Hepatocyte (in vitro differentiated cells): ENCODE measurements at regions not wholly inside any gene's neighbourhood (a gene's known extent, or its start where the extent isn't known, plus 50 kb on each side); places are given as distances from the start of the nearest gene placed in this dataset.
A peak's percentile ranks its signal among the peaks of the same experiment; 100 is the strongest.

Experiments used
- DNase-seq: peaks from one replicate; pipeline ENCODE4 v3.0.0-alpha.2; 2016; ENCODE audit warnings: low spot score
- H2AFZ ChIP-seq: fragments of 200-600 bp; sonication (generic); 2 replicates; pipeline ENCODE4 v1.6.0; 2016; ENCODE audit warnings: antibody characterized with exemption, mild to moderate bottlenecking
- H3K27ac ChIP-seq: fragments of 200-600 bp; sonication (generic); 2 replicates; pipeline ENCODE4 v1.5.1; 2016; ENCODE audit warnings: mild to moderate bottlenecking
- H3K27me3 ChIP-seq: fragments of 200-600 bp; sonication (generic); 2 replicates; pipeline ENCODE4 v1.6.1; 2016
- H3K36me3 ChIP-seq: fragments of 200-600 bp; sonication (generic); replicated peaks from 2 replicates; pipeline ENCODE4 v1.5.1; 2016; ENCODE audit warnings: low read depth; ENCODE audit not compliant: insufficient read depth
- H3K4me1 ChIP-seq: fragments of 200-600 bp; sonication (generic); 2 replicates; pipeline ENCODE4 v1.5.1; 2016; ENCODE audit warnings: mild to moderate bottlenecking, moderate library complexity; ENCODE audit not compliant: insufficient read depth
- H3K4me2 ChIP-seq: fragments of 200-600 bp; sonication (generic); 2 replicates; pipeline ENCODE4 v1.6.0; 2016
- H3K4me3 ChIP-seq: fragments of 200-600 bp; sonication (generic); 2 replicates; pipeline ENCODE4 v1.5.1; 2016; ENCODE audit warnings: mild to moderate bottlenecking
- H3K79me2 ChIP-seq: fragments of 200-600 bp; sonication (generic); 2 replicates; pipeline ENCODE4 v1.6.0; 2017; ENCODE audit warnings: mild to moderate bottlenecking
- H3K9me2 ChIP-seq: fragments of 200-600 bp; sonication (generic); replicated peaks from 2 replicates; pipeline ENCODE4 v1.6.0; 2017; ENCODE audit warnings: mild to moderate bottlenecking; ENCODE audit not compliant: insufficient read depth
- H3K9me3 ChIP-seq: fragments of 200-600 bp; sonication (generic); 2 replicates; pipeline ENCODE4 v1.5.1; 2016; ENCODE audit warnings: low read depth, mild to moderate bottlenecking
- H4K20me1 ChIP-seq: fragments of 200-600 bp; sonication (generic); 2 replicates; pipeline ENCODE4 v1.6.0; 2016; ENCODE audit warnings: mild to moderate bottlenecking; ENCODE audit not compliant: insufficient read depth, poor library complexity, severe bottlenecking
- CTCF ChIP-seq: fragments of 200-600 bp; sonication (generic); IDR thresholded peaks from 2 replicates; pipeline ENCODE4 v1.5.1; 2016; ENCODE audit warnings: antibody characterized with exemption, mild to moderate bottlenecking; ENCODE audit not compliant: poor library complexity
- EZH2 ChIP-seq: fragments of 200-600 bp; sonication (generic); IDR thresholded peaks from 2 replicates; pipeline ENCODE4 v1.6.1; 2016; ENCODE audit warnings: antibody characterized with exemption, mild to moderate bottlenecking, borderline replicate concordance
- EZH2phosphoT487 ChIP-seq: fragments of 200-600 bp; sonication (generic); IDR thresholded peaks from one replicate; pipeline ENCODE4 v1.6.1; 2018; ENCODE audit warnings: antibody characterized with exemption, mild to moderate bottlenecking, low read depth, moderate library complexity; ENCODE audit not compliant: unreplicated experiment, severe bottlenecking
- WGBS: methylation state at CpG from one replicate; pipeline ENCODE4 v1.1.6; 2016; ENCODE audit warnings: low lambda C conversion rate; ENCODE audit errors: missing lambda C conversion rate; 5-methylcytosine and 5-hydroxymethylcytosine counted together

- WGBS = 56% methylated on average over 1 of the region's 1 CpG
- Histone ChIP-seq H3K4me1 (no peaks in the 10 kb centered on the region), H4K20me1 (no peaks in the 10 kb centered on the region)
These were observed 144.1 kb upstream of the SETBP1 start for GRCh38 chr18:44536619-44537018.

GRCh38 chr18:44537526-44537925, 143.2 kb upstream of the SETBP1 start:
- Histone ChIP-seq H4K20me1 (no peaks in the 10 kb centered on the region), H3K9me2 (no peaks in the 10 kb centered on the region), H3K79me2 (no peaks in the 10 kb centered on the region), H2AFZ (no peak overlapping the region), H3K27ac (no peak overlapping the region), H3K4me2 (no peak overlapping the region), H3K36me3 (no peaks in the 10 kb centered on the region), H3K4me3 (no peak overlapping the region), H3K27me3 (no peaks in the 10 kb centered on the region), H3K4me1 (no peaks in the 10 kb centered on the region), H3K9me3 (no peaks in the 10 kb centered on the region)
- DNase-seq = peak; percentile 32
- WGBS = 68% methylated on average over 2 of the region's 2 CpGs
- TF ChIP-seq CTCF = no peak
- no peak for TF ChIP-seq EZH2phosphoT487
- no peak for TF ChIP-seq EZH2

More at GRCh38 chr18:44536619-44537018, 144.1 kb upstream of the SETBP1 start:
- Histone ChIP-seq H3K9me3 (no peaks in the 10 kb centered on the region), H3K36me3 (no peaks in the 10 kb centered on the region), H2AFZ (no peak overlapping the region), H3K79me2 (no peaks in the 10 kb centered on the region), H3K4me3 (no peak overlapping the region), H3K27me3 (no peaks in the 10 kb centered on the region), H3K4me2 (no peak overlapping the region), H3K9me2 (no peaks in the 10 kb centered on the region), H3K27ac (no peak overlapping the region)
- TF ChIP-seq EZH2phosphoT487 (no peak), EZH2 (no peak), CTCF (no peak)
- DNase-seq = peak; percentile 11

- 87% methylated on average over 3 of the region's 3 CpGs for WGBS
- Histone ChIP-seq H3K27ac (no peak overlapping the region), H3K9me2 (no peaks in the 10 kb centered on the region), H2AFZ (no peak overlapping the region), H3K27me3 (no peaks in the 10 kb centered on the region), H3K79me2 (no peaks in the 10 kb centered on the region), H3K4me2 (no peak overlapping the region), H4K20me1 (no peaks in the 10 kb centered on the region), H3K4me3 (no peak overlapping the region), H3K9me3 (no peaks in the 10 kb centered on the region), H3K4me1 (no peaks in the 10 kb centered on the region), H3K36me3 (no peaks in the 10 kb centered on the region)
- DNase-seq = no peak
- no peak for TF ChIP-seq EZH2phosphoT487
- no peak for TF ChIP-seq CTCF
- TF ChIP-seq EZH2 = no peak
These were observed 140.8 kb upstream of the SETBP1 start for GRCh38 chr18:44539926-44540325.

- Histone ChIP-seq H3K27ac (no peak overlapping the region), H4K20me1 (no peaks in the 10 kb centered on the region), H3K9me3 (no peaks in the 10 kb centered on the region), H3K36me3 (no peaks in the 10 kb centered on the region), H3K27me3 (no peaks in the 10 kb centered on the region), H3K9me2 (no peaks in the 10 kb centered on the region), H3K4me2 (no peak overlapping the region), H3K4me1 (no peaks in the 10 kb centered on the region), H2AFZ (no peak overlapping the region), H3K79me2 (no peaks in the 10 kb centered on the region), H3K4me3 (no peak overlapping the region)
- no peak for DNase-seq
- TF ChIP-seq EZH2 (no peak), EZH2phosphoT487 (no peak), CTCF (no peak)
- 81% methylated on average over 4 of the region's 4 CpGs for WGBS
These were observed 139.5 kb upstream of the SETBP1 start for GRCh38 chr18:44541159-44541558.
